SU-DHL-6 (cell line): ENCODE measurements at regions not wholly inside any gene's neighbourhood (a gene's known extent, or its start where the extent isn't known, plus 50 kb on each side); places are given as distances from the start of the nearest gene placed in this dataset.

Experiments
- H2AFZ ChIP-seq: fragments of 200-600 bp; sonication (generic); 2 replicates; pipeline ENCODE4 v1.6.1; 2014; ENCODE audit warnings: low read depth, mild to moderate bottlenecking, moderate library complexity, mixed read lengths, antibody characterized with exemption, low read length; ENCODE audit not compliant: severe bottlenecking
- H3F3A ChIP-seq: fragments of 200-600 bp; shearing (Covaris generic); 2 replicates; pipeline ENCODE4 v1.6.0; 2016; ENCODE audit warnings: antibody characterized with exemption, mild to moderate bottlenecking; ENCODE audit not compliant: insufficient read depth
- H3K27ac ChIP-seq: fragments of 200-600 bp; sonication (generic); 2 replicates; pipeline ENCODE4 v1.5.1; 2016; ENCODE audit warnings: low read depth, mild to moderate bottlenecking, low read length, moderate library complexity, mixed read lengths
- H3K27me3 ChIP-seq: fragments of 200-600 bp; sonication (generic), shearing (Covaris generic); 2 replicates; pipeline ENCODE4 v1.6.0; 2014; ENCODE audit warnings: mild to moderate bottlenecking, low read length
- H3K36me3 ChIP-seq: fragments of 200-600 bp; sonication (generic); 2 replicates; pipeline ENCODE4 v1.6.1; 2014; ENCODE audit warnings: mild to moderate bottlenecking, low read length, mixed read lengths
- H3K4me2 ChIP-seq: fragments of 300-600, 200-600 bp; shearing (Covaris generic), sonication (generic); 2 replicates; pipeline ENCODE4 v1.6.0; 2014; ENCODE audit warnings: low read length, low read depth, mild to moderate bottlenecking; ENCODE audit not compliant: poor library complexity, severe bottlenecking
- H3K4me3 ChIP-seq: fragments of 200-600 bp; sonication (generic); 2 replicates; pipeline ENCODE4 v1.5.1; 2014; ENCODE audit warnings: antibody characterized with exemption, low read length, mild to moderate bottlenecking, mixed read lengths; ENCODE audit not compliant: insufficient read depth, poor library complexity, severe bottlenecking
- H3K79me2 ChIP-seq: fragments of 200-600 bp; sonication (generic); 2 replicates; pipeline ENCODE4 v1.6.1; 2014; ENCODE audit warnings: mild to moderate bottlenecking, low read length, moderate library complexity; ENCODE audit not compliant: insufficient read depth
- H3K9ac ChIP-seq: fragments of 200-600 bp; sonication (generic); 2 replicates; pipeline ENCODE4 v1.7.0; 2014; ENCODE audit warnings: mild to moderate bottlenecking, low read length
- H3K9me2 ChIP-seq: fragments of 200-600 bp; sonication (generic); replicated peaks from 2 replicates; pipeline ENCODE4 v1.6.1; 2014; ENCODE audit warnings: low read length; ENCODE audit not compliant: insufficient read depth
- H3K9me3 ChIP-seq: fragments of 200-600 bp; sonication (generic); 2 replicates; pipeline ENCODE4 v1.6.1; 2014; ENCODE audit warnings: low read length, mixed read lengths; ENCODE audit not compliant: insufficient read depth
- H4K20me1 ChIP-seq: fragments of 200-600 bp; sonication (generic); 2 replicates; pipeline ENCODE4 v1.6.1; 2014; ENCODE audit warnings: low read depth, mild to moderate bottlenecking, antibody characterized with exemption, low read length, moderate library complexity, mixed read lengths
- EZH2phosphoT487 ChIP-seq: fragments of 200-600 bp; sonication (generic), shearing (Covaris generic); conservative IDR thresholded peaks from 2 replicates; pipeline ENCODE4 v1.6.1; 2018; ENCODE audit warnings: mild to moderate bottlenecking, antibody characterized with exemption, low read length, moderate library complexity, mixed read lengths
- TF ChIP-seq, protein P1 (sequence below): fragments of 200-600 bp; sonication (generic); IDR thresholded peaks from one replicate; pipeline ENCODE4 v1.5.1; 2017; ENCODE audit warnings: antibody characterized with exemption, mild to moderate bottlenecking, low read length, moderate library complexity; ENCODE audit not compliant: insufficient read depth, poor library complexity, severe bottlenecking

DNA sequence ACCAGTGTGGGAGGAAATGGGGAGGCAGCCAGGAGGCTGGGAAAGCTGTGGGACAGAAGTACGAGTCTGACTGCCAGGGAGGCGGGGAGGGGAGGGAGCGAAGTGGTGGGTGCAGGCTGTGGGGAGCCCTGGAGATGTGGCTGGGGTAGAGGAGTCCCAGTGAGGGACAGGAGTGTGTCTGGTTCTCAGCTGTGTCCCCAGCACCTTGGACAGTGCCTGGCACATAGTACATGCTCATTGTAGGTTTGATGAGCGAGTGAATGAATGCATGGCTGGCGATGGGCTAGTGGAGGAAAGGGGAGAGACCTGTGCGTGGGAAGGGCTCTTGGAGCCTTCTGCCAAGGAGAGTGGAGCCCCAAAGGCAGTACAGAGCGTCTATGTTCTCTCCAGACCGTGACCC is 104.1 kb downstream of the SIK1 start:
- H3K9me2 ChIP-seq = no peaks in the 10 kb centered on the region
- H3K27me3 ChIP-seq = no peaks in the 10 kb centered on the region
- H3K9me3 ChIP-seq = no peaks in the 10 kb centered on the region
- H3F3A ChIP-seq = no peaks in the 10 kb centered on the region
- no peaks in the 10 kb centered on the region for H4K20me1 ChIP-seq
- no peak overlapping the region for H3K4me3 ChIP-seq
- no peak overlapping the region for H3K4me2 ChIP-seq
- H3K27ac ChIP-seq = no peak overlapping the region
- no peaks in the 10 kb centered on the region for H3K36me3 ChIP-seq
- H3K79me2 ChIP-seq = no peaks in the 10 kb centered on the region
- TF ChIP-seq EZH2phosphoT487 = no peak
- TF ChIP-seq, protein P1, sequence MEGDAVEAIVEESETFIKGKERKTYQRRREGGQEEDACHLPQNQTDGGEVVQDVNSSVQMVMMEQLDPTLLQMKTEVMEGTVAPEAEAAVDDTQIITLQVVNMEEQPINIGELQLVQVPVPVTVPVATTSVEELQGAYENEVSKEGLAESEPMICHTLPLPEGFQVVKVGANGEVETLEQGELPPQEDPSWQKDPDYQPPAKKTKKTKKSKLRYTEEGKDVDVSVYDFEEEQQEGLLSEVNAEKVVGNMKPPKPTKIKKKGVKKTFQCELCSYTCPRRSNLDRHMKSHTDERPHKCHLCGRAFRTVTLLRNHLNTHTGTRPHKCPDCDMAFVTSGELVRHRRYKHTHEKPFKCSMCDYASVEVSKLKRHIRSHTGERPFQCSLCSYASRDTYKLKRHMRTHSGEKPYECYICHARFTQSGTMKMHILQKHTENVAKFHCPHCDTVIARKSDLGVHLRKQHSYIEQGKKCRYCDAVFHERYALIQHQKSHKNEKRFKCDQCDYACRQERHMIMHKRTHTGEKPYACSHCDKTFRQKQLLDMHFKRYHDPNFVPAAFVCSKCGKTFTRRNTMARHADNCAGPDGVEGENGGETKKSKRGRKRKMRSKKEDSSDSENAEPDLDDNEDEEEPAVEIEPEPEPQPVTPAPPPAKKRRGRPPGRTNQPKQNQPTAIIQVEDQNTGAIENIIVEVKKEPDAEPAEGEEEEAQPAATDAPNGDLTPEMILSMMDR = no peak
- no peak overlapping the region for H2AFZ ChIP-seq
- no peak overlapping the region for H3K9ac ChIP-seq

DNA sequence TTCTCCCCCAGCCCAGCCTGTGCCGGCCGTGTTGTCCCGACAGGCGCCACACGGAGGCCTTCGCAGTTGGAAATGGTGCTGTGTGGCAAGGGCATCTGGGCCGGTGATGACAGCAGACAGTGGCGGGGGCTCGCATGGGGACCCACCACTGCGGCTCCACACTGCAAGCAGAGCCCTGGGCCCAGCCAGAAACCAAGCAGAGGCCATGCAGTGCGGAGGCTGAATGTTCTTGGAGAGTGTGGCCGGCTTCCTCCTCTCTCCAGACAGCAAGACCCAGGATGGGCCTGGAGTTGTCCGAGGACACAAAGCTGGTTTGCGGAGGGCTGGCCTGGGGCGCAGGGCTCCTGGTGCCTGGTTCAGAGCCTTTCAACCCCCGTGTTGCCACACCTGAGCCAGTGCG is 104.6 kb downstream of the SIK1 start:
- Histone ChIP-seq H3K36me3 (no peaks in the 10 kb centered on the region), H3K4me2 (no peak overlapping the region), H3K9ac (no peak overlapping the region), H3K9me2 (no peaks in the 10 kb centered on the region), H3F3A (no peaks in the 10 kb centered on the region), H3K4me3 (no peak overlapping the region), H3K79me2 (no peaks in the 10 kb centered on the region), H3K9me3 (no peaks in the 10 kb centered on the region), H3K27ac (no peak overlapping the region), H3K27me3 (no peaks in the 10 kb centered on the region), H4K20me1 (no peaks in the 10 kb centered on the region), H2AFZ (no peak overlapping the region)
- TF ChIP-seq, protein P1 = no peak
- TF ChIP-seq EZH2phosphoT487 = no peak

DNA sequence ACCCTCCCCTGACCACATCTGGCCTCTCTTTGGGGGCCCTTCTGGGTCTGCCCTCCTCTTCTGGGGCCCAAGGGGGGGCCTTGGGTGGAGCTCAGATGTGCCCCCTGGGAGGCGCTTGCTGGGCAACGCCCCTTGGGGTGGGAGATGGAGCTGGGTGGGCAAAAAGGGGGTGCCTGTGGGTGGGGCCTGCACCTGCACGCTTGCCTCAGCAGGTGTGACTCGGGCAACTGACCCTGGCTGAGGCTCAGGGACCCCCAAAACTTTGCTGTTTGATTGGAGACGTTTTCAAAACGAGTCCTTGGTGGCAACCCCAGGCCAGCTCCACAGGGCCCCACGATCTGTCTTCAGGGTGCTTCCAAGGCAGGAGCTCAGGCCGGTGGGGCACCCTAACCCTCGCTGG is 105.3 kb downstream of the SIK1 start:
- Histone ChIP-seq H3F3A (no peaks in the 10 kb centered on the region), H3K79me2 (no peaks in the 10 kb centered on the region), H3K9ac (no peak overlapping the region), H3K4me3 (no peak overlapping the region), H3K9me2 (no peaks in the 10 kb centered on the region), H3K36me3 (no peaks in the 10 kb centered on the region), H3K4me2 (no peak overlapping the region), H3K27me3 (no peaks in the 10 kb centered on the region), H2AFZ (no peak overlapping the region), H4K20me1 (no peaks in the 10 kb centered on the region), H3K27ac (no peak overlapping the region), H3K9me3 (no peaks in the 10 kb centered on the region)
- no peak for TF ChIP-seq EZH2phosphoT487
- TF ChIP-seq, protein P1 = no peak

DNA sequence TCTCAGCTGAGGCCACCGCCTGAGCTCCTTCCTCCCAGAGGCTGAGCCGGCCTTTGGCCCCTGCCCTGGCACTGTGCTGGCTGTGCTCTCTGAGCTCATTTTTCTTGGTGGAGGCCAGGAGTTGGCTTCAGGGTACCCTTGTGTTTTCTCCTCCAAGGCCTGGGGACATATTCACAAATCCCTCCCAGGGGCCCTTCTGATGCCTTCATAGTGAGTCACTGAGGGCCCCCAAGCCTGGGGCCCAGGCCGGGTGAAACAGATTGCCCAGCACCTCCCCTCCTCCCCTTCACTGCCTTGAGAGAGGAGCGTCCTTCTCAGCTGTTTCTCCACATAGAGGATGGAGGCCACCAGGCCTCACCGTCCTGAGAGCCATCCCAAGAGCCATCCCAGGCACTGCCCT is 105.8 kb downstream of the SIK1 start:
- Histone ChIP-seq H3K27me3 (no peaks in the 10 kb centered on the region), H2AFZ (no peak overlapping the region), H3K4me2 (no peak overlapping the region)

More for the DNA sequence above, 105.8 kb downstream of the SIK1 start:
- TF ChIP-seq EZH2phosphoT487 = no peak
- TF ChIP-seq, protein P1 = no peak
- Histone ChIP-seq H3K9me3 (no peaks in the 10 kb centered on the region), H3K27ac (no peak overlapping the region), H3K36me3 (no peaks in the 10 kb centered on the region), H4K20me1 (no peaks in the 10 kb centered on the region), H3F3A (no peaks in the 10 kb centered on the region), H3K4me3 (no peak overlapping the region), H3K9me2 (no peaks in the 10 kb centered on the region), H3K9ac (no peak overlapping the region), H3K79me2 (no peaks in the 10 kb centered on the region)
